Activated B cell treated with CpG ODN at 0.5 μM for 24 hours (primary cell): ENCODE measurements at regions not wholly inside any gene's neighbourhood (a gene's known extent, or its start where the extent isn't known, plus 50 kb on each side); places are given as distances from the start of the nearest gene placed in this dataset.

Experiments
- ATAC-seq: fragments of 200-7000 bp; cut with Tn5 transposase; one replicate; pipeline ENCODE4 v1.10.0; 2021; ENCODE audit warnings: low read depth, mild to moderate bottlenecking, moderate library complexity
- CTCF ChIA-PET: fragments of 350-600 bp; sonication (Branson Sonifier 250); formaldehyde crosslinking; loops from one replicate; lab custom pipeline; 2021; ENCODE audit warnings: antibody characterized with exemption; lab: Charles Lee
- POLR2A ChIA-PET: fragments of 350-600 bp; sonication (Branson Sonifier 250); formaldehyde crosslinking; loops from one replicate; lab custom pipeline; 2021; ENCODE audit warnings: antibody characterized with exemption; lab: Charles Lee
- DNase-seq: peaks from one replicate; pipeline ENCODE4 v3.0.0; 2022
- H3K27ac Mint-ChIP-seq: one replicate; pipeline ENCODE4 v1.8.0; 2020; ENCODE audit warnings: mixed read lengths
- H3K27me3 Mint-ChIP-seq: one replicate; pipeline ENCODE4 v1.8.0; 2021; ENCODE audit warnings: mixed read lengths
- H3K36me3 Mint-ChIP-seq: one replicate; pipeline ENCODE4 v1.8.0; 2021; ENCODE audit warnings: low read depth, mixed read lengths
- H3K4me1 Mint-ChIP-seq: one replicate; pipeline ENCODE4 v1.8.0; 2021; ENCODE audit warnings: mixed read lengths
- H3K4me3 Mint-ChIP-seq: one replicate; pipeline ENCODE4 v1.8.0; 2020; ENCODE audit warnings: mild to moderate bottlenecking, mixed read lengths
- H3K9me3 Mint-ChIP-seq: one replicate; pipeline ENCODE4 v1.8.0; 2020; ENCODE audit warnings: mixed read lengths
- intact Hi-C: fragments of 100-400 bp; cut with micrococcal nuclease; formaldehyde crosslinking; loops from one replicate; pipeline ENCODE4 v1.15.1; 2024
- TF ChIP-seq, protein P1 (sequence below): fragments of 200-600 bp; IDR thresholded peaks from one replicate; pipeline ENCODE4 v1.8.0; 2022; ENCODE audit warnings: antibody characterized with exemption, mild to moderate bottlenecking

DNA sequence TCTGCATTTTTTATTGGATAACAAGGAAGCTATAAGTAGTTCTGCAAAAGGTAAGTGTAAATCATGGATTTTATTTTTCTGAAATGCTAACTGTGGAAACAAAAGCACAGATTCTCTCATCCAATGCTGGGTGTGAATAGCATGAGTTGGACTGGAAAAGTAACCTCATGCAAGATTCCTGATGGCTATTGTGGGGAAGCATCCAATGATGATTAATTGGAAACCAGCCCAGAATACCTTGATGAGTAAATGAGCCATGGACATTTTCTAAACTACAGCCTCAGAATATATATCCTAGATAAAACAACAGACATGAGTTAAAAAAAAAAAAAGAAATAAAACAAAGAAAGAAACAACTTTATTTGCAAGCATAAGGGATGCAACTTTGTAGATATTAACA lies 934.6 kb downstream of the CCSER2 start:
- H3K9me3 Mint-ChIP-seq: peaks cover 2% of the 10 kb centered on the region
- H3K4me1 Mint-ChIP-seq: no peaks in the 10 kb centered on the region
- intact Hi-C loops: no loop called here
- H3K27ac Mint-ChIP-seq: no peak overlapping the region
- no peaks in the 10 kb centered on the region for H3K36me3 Mint-ChIP-seq
- no peak overlapping the region for H3K4me3 Mint-ChIP-seq
- ATAC-seq (no peak), DNase-seq (no peak)
- H3K27me3 Mint-ChIP-seq: no peaks in the 10 kb centered on the region
- ChIA-PET POLR2A (no interaction called here), CTCF (no interaction called here)
- TF ChIP-seq, protein P1, sequence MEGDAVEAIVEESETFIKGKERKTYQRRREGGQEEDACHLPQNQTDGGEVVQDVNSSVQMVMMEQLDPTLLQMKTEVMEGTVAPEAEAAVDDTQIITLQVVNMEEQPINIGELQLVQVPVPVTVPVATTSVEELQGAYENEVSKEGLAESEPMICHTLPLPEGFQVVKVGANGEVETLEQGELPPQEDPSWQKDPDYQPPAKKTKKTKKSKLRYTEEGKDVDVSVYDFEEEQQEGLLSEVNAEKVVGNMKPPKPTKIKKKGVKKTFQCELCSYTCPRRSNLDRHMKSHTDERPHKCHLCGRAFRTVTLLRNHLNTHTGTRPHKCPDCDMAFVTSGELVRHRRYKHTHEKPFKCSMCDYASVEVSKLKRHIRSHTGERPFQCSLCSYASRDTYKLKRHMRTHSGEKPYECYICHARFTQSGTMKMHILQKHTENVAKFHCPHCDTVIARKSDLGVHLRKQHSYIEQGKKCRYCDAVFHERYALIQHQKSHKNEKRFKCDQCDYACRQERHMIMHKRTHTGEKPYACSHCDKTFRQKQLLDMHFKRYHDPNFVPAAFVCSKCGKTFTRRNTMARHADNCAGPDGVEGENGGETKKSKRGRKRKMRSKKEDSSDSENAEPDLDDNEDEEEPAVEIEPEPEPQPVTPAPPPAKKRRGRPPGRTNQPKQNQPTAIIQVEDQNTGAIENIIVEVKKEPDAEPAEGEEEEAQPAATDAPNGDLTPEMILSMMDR: no peak

DNA sequence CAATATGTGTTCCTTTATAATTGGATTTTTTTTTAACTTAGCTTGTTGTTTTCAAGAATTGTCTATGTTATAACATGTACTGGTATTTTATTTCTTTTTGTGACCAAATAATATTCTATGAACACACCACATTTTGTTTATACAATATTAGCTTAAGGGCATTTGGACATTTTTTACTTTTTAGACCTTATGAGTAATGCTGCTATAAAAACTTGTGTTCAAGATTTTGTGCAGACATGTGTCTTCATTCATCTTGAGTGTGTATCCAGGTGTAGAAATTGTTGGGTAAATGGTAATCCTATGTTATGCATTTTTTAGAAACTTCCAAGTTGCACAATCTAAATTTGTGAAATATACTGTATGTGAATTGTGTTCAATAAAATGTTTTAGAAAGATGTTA lies 936.7 kb downstream of the CCSER2 start:
- no peaks in the 10 kb centered on the region for H3K4me1 Mint-ChIP-seq
- TF ChIP-seq, protein P1: no peak
- DNase-seq (no peak), ATAC-seq (no peak)
- intact Hi-C loops: no loop called here
- CTCF ChIA-PET: no interaction called here
- H3K27me3 Mint-ChIP-seq: no peaks in the 10 kb centered on the region
- H3K36me3 Mint-ChIP-seq: no peaks in the 10 kb centered on the region
- no peak overlapping the region for H3K4me3 Mint-ChIP-seq
- H3K27ac Mint-ChIP-seq: no peak overlapping the region
- peaks cover 2% of the 10 kb centered on the region for H3K9me3 Mint-ChIP-seq
- POLR2A ChIA-PET: no interaction called here

DNA sequence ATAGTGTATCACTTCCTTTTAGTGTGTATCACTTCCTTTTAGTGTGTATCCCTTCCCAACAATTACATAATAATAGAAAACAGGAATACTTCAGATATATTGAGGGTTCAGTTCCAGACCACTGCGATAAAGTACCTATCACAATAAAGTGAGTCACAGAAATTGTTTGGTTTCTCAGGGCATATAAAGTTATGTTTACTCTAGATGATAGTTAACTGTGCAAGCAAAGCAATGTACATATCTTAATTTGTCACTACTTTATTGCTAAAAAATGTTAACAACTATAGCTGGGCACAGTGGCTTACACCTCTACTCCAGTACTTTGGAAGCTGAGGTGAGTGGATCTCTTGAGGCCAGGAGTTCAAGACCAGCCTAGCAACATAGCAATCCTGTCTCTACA lies 938.4 kb downstream of the CCSER2 start:
- ChIA-PET CTCF (no interaction called here), POLR2A (no interaction called here)
- no peak for DNase-seq
- ATAC-seq: no peak
- Mint-ChIP-seq H3K36me3 (no peaks in the 10 kb centered on the region), H3K27ac (no peak overlapping the region), H3K4me3 (no peak overlapping the region), H3K27me3 (no peaks in the 10 kb centered on the region), H3K4me1 (no peaks in the 10 kb centered on the region), H3K9me3 (peaks cover 9% of the 10 kb centered on the region)
- TF ChIP-seq, protein P1: no peak
- intact Hi-C loops: no loop called here

GRCh38 chr10:85280014-85280413 lies 951.6 kb downstream of the CCSER2 start:
- CTCF ChIA-PET: no interaction called here
- TF ChIP-seq, protein P1: no peak
- no peak overlapping the region for H3K27ac Mint-ChIP-seq
- no peaks in the 10 kb centered on the region for H3K36me3 Mint-ChIP-seq
- no peaks in the 10 kb centered on the region for H3K27me3 Mint-ChIP-seq
- POLR2A ChIA-PET: no interaction called here
- ATAC-seq (no peak), DNase-seq (no peak)
- intact Hi-C loops: no loop called here
- no peak overlapping the region for H3K4me3 Mint-ChIP-seq
- H3K4me1 Mint-ChIP-seq: no peaks in the 10 kb centered on the region
- H3K9me3 Mint-ChIP-seq: peaks cover 3% of the 10 kb centered on the region

- intact Hi-C loops: no loop called here
- no peak overlapping the region for H3K4me3 Mint-ChIP-seq
- H3K36me3 Mint-ChIP-seq: no peaks in the 10 kb centered on the region
- ATAC-seq (no peak), DNase-seq (no peak)
- H3K27ac Mint-ChIP-seq: no peak overlapping the region
- ChIA-PET POLR2A (no interaction called here), CTCF (interaction anchor here (0.7 kb wide), 1 partner anchor 179 kb away, joined by 4 read pairs; no protein-coding TSS in a partner anchor)
- peaks cover 8% of the 10 kb centered on the region for H3K9me3 Mint-ChIP-seq
- no peaks in the 10 kb centered on the region for H3K27me3 Mint-ChIP-seq
- no peaks in the 10 kb centered on the region for H3K4me1 Mint-ChIP-seq
- TF ChIP-seq, protein P1: no peak
Observed at GRCh38 chr10:85284778-85285770, 956.7 kb downstream of the CCSER2 start.
